Suprapubic skin (tissue), 3 donors: ENCODE measurements at regions not wholly inside any gene's neighbourhood (a gene's known extent, or its start where the extent isn't known, plus 50 kb on each side); places are given as distances from the start of the nearest gene placed in this dataset.

Experiments
- CTCF ChIP-seq, 2 donors: fragments of 200-600 bp in 1 of 2; fragments of 450-650 bp in 1 of 2; sonication (generic) in 1 of 2; IDR thresholded peaks; one replicate each; pipeline ENCODE4 v1.5.1; 2016 to 2019; ENCODE audit warnings: antibody characterized with exemption in 2 of 2, mild to moderate bottlenecking in 1 of 2, moderate library complexity in 1 of 2
- POLR2A ChIP-seq, 2 donors: fragments of 450-650 bp; IDR thresholded peaks; one replicate each; pipeline ENCODE4 v1.6.1; 2017; ENCODE audit warnings: antibody characterized with exemption in 2 of 2, mild to moderate bottlenecking in 2 of 2, moderate library complexity in 2 of 2

GRCh38 chr22:48185071-48186055, 1422.9 kb downstream of the TBC1D22A start:
- TF ChIP-seq CTCF (IDR thresholded peaks at IDR 0.05) (no peak), POLR2A (IDR thresholded peaks at IDR 0.05) (no peak)
